ENCODE measurements at regions not wholly inside any gene's neighbourhood (a gene's known extent, or its start where the extent isn't known, plus 50 kb on each side); places are given as distances from the start of the nearest gene placed in this dataset.

DNA sequence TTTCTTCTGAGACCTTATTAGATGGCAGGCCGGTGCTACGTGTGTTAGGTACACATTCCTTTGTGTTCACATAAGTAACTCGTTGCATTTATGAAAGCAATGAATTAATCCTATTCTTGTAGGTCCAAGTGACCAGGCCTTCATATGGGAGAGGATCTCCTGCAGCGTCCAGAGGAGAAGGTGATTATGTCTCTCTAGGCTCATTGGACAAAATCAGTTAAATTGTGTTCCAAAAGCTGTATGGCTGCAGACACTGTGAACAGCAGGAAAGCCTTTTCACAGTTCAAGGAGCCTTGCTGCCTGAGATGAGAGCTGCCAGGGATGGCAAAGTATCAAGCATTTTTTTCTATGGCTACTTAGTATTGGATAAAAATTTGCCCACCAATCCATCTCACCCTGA is 433.1 kb upstream of the FZD8 start:
- DNase-seq (no peak), ATAC-seq (no peak)
- no peak overlapping the region for H3K4me3 Mint-ChIP-seq
- H3K27me3 Mint-ChIP-seq (ENCODE audit: low read depth) = no peaks in the 10 kb centered on the region
- no peaks in the 10 kb centered on the region for H3K36me3 Mint-ChIP-seq (ENCODE audit: insufficient read depth)
- no peaks in the 10 kb centered on the region for H3K4me1 Mint-ChIP-seq (ENCODE audit: low read depth)
- peaks cover 3% of the 10 kb centered on the region for H3K9me3 Mint-ChIP-seq

DNA sequence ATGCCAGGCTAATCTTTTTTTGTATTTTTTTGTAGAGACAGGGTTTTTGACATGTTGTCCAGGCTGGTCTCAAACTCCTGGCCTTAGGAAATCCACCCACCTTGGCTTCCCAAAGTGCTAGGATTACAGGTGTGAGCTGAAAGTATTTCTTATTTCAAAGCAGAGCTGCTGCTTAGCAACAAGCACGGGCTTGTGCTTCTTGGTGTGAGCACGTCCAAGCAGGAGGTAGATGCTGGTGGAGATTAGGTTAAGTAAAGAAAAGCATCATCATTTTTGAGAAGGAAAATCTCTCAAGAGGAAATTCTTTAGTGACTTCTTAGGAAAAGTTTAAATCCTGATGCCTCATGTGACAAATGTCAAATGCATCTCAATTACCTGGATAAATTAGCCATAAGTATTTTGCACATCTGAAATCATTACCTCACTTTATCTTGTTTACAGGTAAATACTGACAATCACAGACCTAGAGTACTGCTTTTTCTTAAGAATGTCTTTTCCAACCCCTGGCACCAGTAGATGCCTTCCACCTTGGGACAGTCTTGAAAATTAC is 431.8 kb upstream of the FZD8 start:
- H3K4me1 Mint-ChIP-seq (ENCODE audit: low read depth) = no peaks in the 10 kb centered on the region
- DNase-seq = no peak
- no peak for ATAC-seq
- H3K27me3 Mint-ChIP-seq (ENCODE audit: low read depth) = no peaks in the 10 kb centered on the region
- H3K9me3 Mint-ChIP-seq = no peaks in the 10 kb centered on the region
- H3K36me3 Mint-ChIP-seq (ENCODE audit: insufficient read depth) = no peaks in the 10 kb centered on the region
- no peak overlapping the region for H3K4me3 Mint-ChIP-seq

DNA sequence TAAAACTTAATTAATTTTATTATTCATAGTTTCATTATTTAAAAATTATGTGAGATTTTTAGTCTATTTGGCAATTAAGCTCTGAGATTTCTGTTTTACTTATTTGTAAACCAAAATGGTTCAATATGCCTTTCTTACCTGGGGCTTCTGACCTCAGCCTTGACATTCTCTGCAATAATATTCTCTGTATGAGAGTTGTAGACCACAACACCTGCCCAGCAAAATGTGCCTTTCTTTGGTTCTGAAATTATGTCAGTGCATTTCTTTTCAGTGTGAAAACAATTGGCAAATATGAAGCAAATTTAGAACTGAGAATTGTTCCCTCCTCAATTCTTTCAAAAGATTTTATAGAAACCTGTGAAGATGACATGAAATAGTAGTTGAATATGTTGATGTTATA is 426.4 kb upstream of the FZD8 start:
- peaks cover 7% of the 10 kb centered on the region for H3K9me3 Mint-ChIP-seq
- DNase-seq = no peak
- H3K36me3 Mint-ChIP-seq (ENCODE audit: insufficient read depth) = no peaks in the 10 kb centered on the region
- no peaks in the 10 kb centered on the region for H3K27me3 Mint-ChIP-seq (ENCODE audit: low read depth)
- no peak for ATAC-seq
- H3K4me3 Mint-ChIP-seq = no peak overlapping the region
- no peaks in the 10 kb centered on the region for H3K4me1 Mint-ChIP-seq (ENCODE audit: low read depth)

DNA sequence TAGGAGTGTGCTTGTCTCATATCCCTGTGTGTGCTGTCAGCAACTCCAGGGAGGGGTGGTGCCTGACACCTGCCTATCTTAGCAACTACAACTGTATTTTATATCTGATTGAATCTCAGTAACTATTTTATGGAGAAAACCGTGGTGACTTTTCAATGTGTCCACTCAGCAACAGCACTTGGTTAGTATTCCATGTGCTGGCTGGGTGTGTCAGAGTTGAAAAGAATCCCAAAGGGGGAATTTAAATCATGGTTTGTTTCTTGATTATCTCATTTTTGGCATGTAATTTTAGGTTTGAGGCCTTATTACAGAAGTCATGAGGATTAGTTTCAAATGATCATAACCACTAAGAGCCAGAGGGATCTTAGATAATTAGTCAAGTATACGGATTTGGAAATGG is 425.7 kb upstream of the FZD8 start:
- Mint-ChIP-seq H3K4me3 (no peak overlapping the region), H3K36me3 (ENCODE audit: insufficient read depth) (no peaks in the 10 kb centered on the region), H3K9me3 (peaks cover 7% of the 10 kb centered on the region), H3K4me1 (ENCODE audit: low read depth) (no peaks in the 10 kb centered on the region), H3K27me3 (ENCODE audit: low read depth) (no peaks in the 10 kb centered on the region)
- ATAC-seq (no peak), DNase-seq (no peak)

DNA sequence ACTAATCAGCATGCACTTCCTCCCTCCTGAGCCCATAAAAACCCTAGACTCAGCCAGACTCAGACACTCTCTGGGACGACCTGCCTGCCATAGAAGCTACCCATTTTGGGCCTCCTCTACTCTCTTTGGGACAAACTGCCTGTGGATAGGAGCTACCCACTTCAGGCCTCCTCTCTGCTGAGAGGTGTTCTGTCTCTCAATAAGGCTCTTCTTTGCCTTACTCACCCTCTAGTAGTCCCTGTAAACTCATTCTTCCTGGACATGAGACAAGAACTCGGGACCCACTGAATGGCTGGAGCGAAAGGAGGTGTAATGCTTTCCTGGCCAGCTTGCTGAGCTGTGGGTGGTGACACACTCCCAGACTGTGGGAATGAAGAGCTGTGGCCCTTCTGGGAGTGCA is 424.8 kb upstream of the FZD8 start:
- DNase-seq (no peak), ATAC-seq (no peak)
- Mint-ChIP-seq H3K27me3 (ENCODE audit: low read depth) (no peaks in the 10 kb centered on the region), H3K4me1 (ENCODE audit: low read depth) (no peaks in the 10 kb centered on the region), H3K4me3 (no peak overlapping the region), H3K9me3 (peaks cover 7% of the 10 kb centered on the region), H3K36me3 (ENCODE audit: insufficient read depth) (no peaks in the 10 kb centered on the region)

- Mint-ChIP-seq H3K36me3 (ENCODE audit: insufficient read depth) (no peaks in the 10 kb centered on the region), H3K4me3 (no peak overlapping the region), H3K9me3 (peaks cover 7% of the 10 kb centered on the region), H3K4me1 (ENCODE audit: low read depth) (no peaks in the 10 kb centered on the region), H3K27me3 (ENCODE audit: low read depth) (no peaks in the 10 kb centered on the region)
- no peak for DNase-seq
- ATAC-seq = no peak
These were observed 424.0 kb upstream of the FZD8 start for GRCh38 chr10:36066102-36066501.

- H3K9me3 Mint-ChIP-seq = peaks cover 10% of the 10 kb centered on the region
- no peak overlapping the region for H3K4me3 Mint-ChIP-seq
- no peak for DNase-seq
- H3K4me1 Mint-ChIP-seq (ENCODE audit: low read depth) = no peaks in the 10 kb centered on the region
- H3K27me3 Mint-ChIP-seq (ENCODE audit: low read depth) = no peaks in the 10 kb centered on the region
- ATAC-seq = no peak
- no peaks in the 10 kb centered on the region for H3K36me3 Mint-ChIP-seq (ENCODE audit: insufficient read depth)
These were observed 421.3 kb upstream of the FZD8 start for GRCh38 chr10:36063396-36063795.

DNA sequence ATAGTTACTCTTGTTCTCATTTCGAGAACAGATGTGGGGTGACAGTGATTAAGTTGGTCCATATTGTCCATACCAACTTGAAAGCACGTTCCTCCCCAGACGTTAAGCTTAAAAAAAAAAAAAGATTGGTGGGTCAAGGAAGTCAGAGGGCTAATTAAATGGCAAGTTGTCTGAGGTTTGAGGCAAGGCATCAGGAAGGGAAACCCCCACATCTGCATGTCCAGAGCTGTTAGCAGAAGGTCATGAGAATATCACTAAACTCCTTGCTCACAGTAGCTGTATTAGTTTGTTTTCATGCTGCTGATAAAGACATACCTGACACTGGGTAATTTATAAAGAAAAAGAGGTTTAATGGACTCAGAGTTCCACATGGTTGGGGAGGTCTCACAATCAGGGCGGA is 415.6 kb upstream of the FZD8 start:
- DNase-seq = no peak
- peaks cover 6% of the 10 kb centered on the region for H3K9me3 Mint-ChIP-seq
- no peak overlapping the region for H3K4me3 Mint-ChIP-seq
- H3K36me3 Mint-ChIP-seq (ENCODE audit: insufficient read depth) = no peaks in the 10 kb centered on the region
- H3K27me3 Mint-ChIP-seq (ENCODE audit: low read depth) = no peaks in the 10 kb centered on the region
- ATAC-seq = no peak
- no peaks in the 10 kb centered on the region for H3K4me1 Mint-ChIP-seq (ENCODE audit: low read depth)

GRCh38 chr10:36057180-36057579 is 415.1 kb upstream of the FZD8 start:
- Mint-ChIP-seq H3K36me3 (ENCODE audit: insufficient read depth) (no peaks in the 10 kb centered on the region), H3K27me3 (ENCODE audit: low read depth) (no peaks in the 10 kb centered on the region), H3K9me3 (peaks cover 6% of the 10 kb centered on the region), H3K4me3 (no peak overlapping the region), H3K4me1 (ENCODE audit: low read depth) (no peaks in the 10 kb centered on the region)
- no peak for DNase-seq
- ATAC-seq = no peak

- H3K27me3 Mint-ChIP-seq (ENCODE audit: low read depth) = no peaks in the 10 kb centered on the region
- peaks cover 3% of the 10 kb centered on the region for H3K9me3 Mint-ChIP-seq
- H3K4me3 Mint-ChIP-seq = no peak overlapping the region
- ATAC-seq (no peak), DNase-seq (no peak)
- no peaks in the 10 kb centered on the region for H3K36me3 Mint-ChIP-seq (ENCODE audit: insufficient read depth)
- H3K4me1 Mint-ChIP-seq (ENCODE audit: low read depth) = no peaks in the 10 kb centered on the region
These were observed 411.7 kb upstream of the FZD8 start for GRCh38 chr10:36053775-36054174.

- Mint-ChIP-seq H3K36me3 (ENCODE audit: insufficient read depth) (no peaks in the 10 kb centered on the region), H3K27me3 (ENCODE audit: low read depth) (no peaks in the 10 kb centered on the region), H3K9me3 (peaks cover 3% of the 10 kb centered on the region), H3K4me1 (ENCODE audit: low read depth) (no peaks in the 10 kb centered on the region), H3K4me3 (no peak overlapping the region)
- no peak for ATAC-seq
- DNase-seq = no peak
These were observed 411.2 kb upstream of the FZD8 start for GRCh38 chr10:36053271-36053670.

DNA sequence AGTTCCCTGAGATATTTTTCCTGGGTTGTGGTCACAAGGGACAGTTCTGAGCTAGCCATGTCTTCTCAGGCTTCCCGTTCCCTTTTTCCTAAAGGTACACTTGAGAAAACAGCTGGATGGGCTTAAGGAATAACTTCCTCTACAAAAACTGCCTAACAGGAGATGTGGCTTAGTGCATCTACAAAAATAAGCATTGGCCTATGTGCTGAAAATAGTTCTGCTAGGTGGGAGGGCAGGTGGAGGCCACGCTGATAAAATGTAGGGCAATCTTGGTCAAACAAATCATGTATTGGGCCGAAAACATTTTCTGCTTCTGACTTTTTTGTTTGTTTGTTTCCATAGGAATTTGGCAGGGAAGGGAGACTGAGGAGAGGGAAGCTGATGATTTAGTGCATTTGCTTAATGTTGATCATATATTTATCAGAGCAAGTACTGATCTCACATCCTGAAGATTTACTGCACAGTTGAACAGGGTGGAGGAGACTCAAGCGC is 409.4 kb upstream of the FZD8 start:
- Mint-ChIP-seq H3K4me3 (no peak overlapping the region), H3K9me3 (peaks cover 3% of the 10 kb centered on the region), H3K4me1 (ENCODE audit: low read depth) (no peaks in the 10 kb centered on the region), H3K36me3 (ENCODE audit: insufficient read depth) (no peaks in the 10 kb centered on the region), H3K27me3 (ENCODE audit: low read depth) (no peaks in the 10 kb centered on the region)
- ATAC-seq (no peak), DNase-seq (no peak)

DNA sequence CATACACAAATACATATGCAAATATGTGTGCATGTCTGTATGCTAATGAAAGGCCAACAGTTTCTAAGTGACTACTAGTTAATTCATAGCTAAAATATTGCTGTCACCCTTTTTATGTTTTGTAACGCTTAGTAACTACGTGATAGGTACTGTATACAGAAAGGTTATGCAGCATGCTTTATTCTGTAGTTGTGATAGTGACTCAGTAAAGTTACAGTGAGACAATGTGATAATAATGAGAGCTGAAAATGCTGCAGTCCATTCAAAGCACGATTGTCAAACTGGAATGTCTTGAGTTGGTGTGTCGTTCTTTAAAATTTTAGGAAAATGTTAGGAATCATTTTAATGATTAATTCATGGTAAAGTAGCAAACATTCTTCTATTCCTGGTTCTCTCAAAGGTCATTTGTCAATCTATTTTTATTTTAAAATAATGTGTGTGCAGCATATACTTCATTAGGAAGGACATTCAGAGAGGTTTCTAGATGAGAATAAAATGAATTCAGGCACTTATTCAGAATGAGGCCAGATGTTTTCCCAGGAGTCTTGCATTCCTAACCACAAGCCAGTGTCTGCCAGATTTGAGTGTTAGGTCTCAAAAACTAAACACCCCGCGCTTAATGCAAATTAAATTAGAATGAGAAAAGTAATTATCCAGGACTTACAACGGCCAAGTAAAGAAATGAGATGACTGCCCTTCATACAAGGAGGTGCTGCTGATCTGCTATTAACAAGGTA is 408.8 kb upstream of the FZD8 start:
- no peak for ATAC-seq
- H3K36me3 Mint-ChIP-seq (ENCODE audit: insufficient read depth) = no peaks in the 10 kb centered on the region

DNA sequence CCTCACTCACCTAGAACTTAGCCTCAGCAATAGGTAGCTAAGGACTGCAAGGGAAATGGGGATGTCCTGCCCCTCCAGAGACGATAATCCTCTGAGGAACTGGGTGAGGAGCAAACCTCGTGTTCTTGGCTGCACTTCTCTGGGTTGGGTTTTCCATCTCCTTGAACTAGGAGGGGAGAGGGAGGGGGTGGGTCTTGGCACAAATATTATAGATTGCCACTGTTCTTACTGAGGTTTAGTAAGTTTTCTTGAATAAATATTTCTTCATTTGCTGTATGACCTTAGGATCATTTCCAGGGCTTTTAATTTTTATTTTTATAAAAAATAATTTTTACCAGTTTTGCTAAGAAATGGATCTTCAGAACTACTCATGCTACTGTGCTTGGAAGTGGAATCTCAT is 406.7 kb upstream of the FZD8 start:
- ATAC-seq (no peak), DNase-seq (no peak)
- peaks cover 3% of the 10 kb centered on the region for H3K9me3 Mint-ChIP-seq
- H3K36me3 Mint-ChIP-seq (ENCODE audit: insufficient read depth) = no peaks in the 10 kb centered on the region
- no peaks in the 10 kb centered on the region for H3K27me3 Mint-ChIP-seq (ENCODE audit: low read depth)
- H3K4me1 Mint-ChIP-seq (ENCODE audit: low read depth) = no peaks in the 10 kb centered on the region
- no peak overlapping the region for H3K4me3 Mint-ChIP-seq

More for the DNA sequence above, 408.8 kb upstream of the FZD8 start:
- Mint-ChIP-seq H3K27me3 (ENCODE audit: low read depth) (no peaks in the 10 kb centered on the region), H3K4me1 (ENCODE audit: low read depth) (no peaks in the 10 kb centered on the region), H3K9me3 (peaks cover 3% of the 10 kb centered on the region), H3K4me3 (no peak overlapping the region)
- no peak for DNase-seq

- H3K36me3 Mint-ChIP-seq (ENCODE audit: insufficient read depth) = no peaks in the 10 kb centered on the region
- H3K9me3 Mint-ChIP-seq = peaks cover 3% of the 10 kb centered on the region
- no peaks in the 10 kb centered on the region for H3K27me3 Mint-ChIP-seq (ENCODE audit: low read depth)
- ATAC-seq (no peak), DNase-seq (no peak)
- H3K4me1 Mint-ChIP-seq (ENCODE audit: low read depth) = no peaks in the 10 kb centered on the region
- no peak overlapping the region for H3K4me3 Mint-ChIP-seq
These were observed 406.1 kb upstream of the FZD8 start for GRCh38 chr10:36048236-36048635.
